ENCODE measurements at regions not wholly inside any gene's neighbourhood (a gene's known extent, or its start where the extent isn't known, plus 50 kb on each side); places are given as distances from the start of the nearest gene placed in this dataset.

GRCh38 chr4:177879851-177880250 lies 437.6 kb upstream of the AGA start:
- DNase-seq (ENCODE audit: extremely low spot score, unreplicated experiment), result no peak
- Mint-ChIP-seq H3K27me3 (ENCODE audit: unreplicated experiment) (no peaks in the 10 kb centered on the region), H3K9me3 (ENCODE audit: unreplicated experiment) (no peaks in the 10 kb centered on the region), H3K36me3 (ENCODE audit: unreplicated experiment) (no peaks in the 10 kb centered on the region), H3K4me1 (ENCODE audit: unreplicated experiment) (no peaks in the 10 kb centered on the region), H3K27ac (ENCODE audit: unreplicated experiment) (no peak overlapping the region), H3K4me3 (ENCODE audit: unreplicated experiment) (no peak overlapping the region)
- TF ChIP-seq, protein P1, sequence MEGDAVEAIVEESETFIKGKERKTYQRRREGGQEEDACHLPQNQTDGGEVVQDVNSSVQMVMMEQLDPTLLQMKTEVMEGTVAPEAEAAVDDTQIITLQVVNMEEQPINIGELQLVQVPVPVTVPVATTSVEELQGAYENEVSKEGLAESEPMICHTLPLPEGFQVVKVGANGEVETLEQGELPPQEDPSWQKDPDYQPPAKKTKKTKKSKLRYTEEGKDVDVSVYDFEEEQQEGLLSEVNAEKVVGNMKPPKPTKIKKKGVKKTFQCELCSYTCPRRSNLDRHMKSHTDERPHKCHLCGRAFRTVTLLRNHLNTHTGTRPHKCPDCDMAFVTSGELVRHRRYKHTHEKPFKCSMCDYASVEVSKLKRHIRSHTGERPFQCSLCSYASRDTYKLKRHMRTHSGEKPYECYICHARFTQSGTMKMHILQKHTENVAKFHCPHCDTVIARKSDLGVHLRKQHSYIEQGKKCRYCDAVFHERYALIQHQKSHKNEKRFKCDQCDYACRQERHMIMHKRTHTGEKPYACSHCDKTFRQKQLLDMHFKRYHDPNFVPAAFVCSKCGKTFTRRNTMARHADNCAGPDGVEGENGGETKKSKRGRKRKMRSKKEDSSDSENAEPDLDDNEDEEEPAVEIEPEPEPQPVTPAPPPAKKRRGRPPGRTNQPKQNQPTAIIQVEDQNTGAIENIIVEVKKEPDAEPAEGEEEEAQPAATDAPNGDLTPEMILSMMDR (IDR thresholded peaks at IDR 0.05), result no peak

DNA sequence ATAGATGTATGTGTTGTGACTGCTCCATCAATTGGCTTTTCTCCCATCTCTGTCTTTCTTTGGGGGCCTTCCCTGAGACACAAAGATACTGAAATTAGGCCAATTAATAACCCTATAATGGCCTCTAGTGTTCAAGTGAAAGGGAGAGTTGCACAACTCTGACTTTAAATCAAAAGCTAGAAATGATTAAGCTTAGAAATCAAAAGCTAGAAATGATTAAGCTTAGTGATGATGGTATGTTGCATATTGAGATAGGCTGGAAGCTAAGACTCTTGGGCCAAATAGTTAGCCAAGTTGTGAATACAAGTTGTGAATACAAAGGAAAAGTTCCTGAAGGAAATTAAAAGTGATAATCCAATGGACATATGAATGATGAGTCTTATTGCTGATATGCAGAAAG lies 452.9 kb upstream of the AGA start:
- DNase-seq (ENCODE audit: extremely low spot score, unreplicated experiment), result no peak
- TF ChIP-seq, protein P1 (IDR thresholded peaks at IDR 0.05), result no peak
- Mint-ChIP-seq H3K27me3 (ENCODE audit: unreplicated experiment) (no peaks in the 10 kb centered on the region), H3K4me3 (ENCODE audit: unreplicated experiment) (no peak overlapping the region), H3K4me1 (ENCODE audit: unreplicated experiment) (no peaks in the 10 kb centered on the region), H3K27ac (ENCODE audit: unreplicated experiment) (no peak overlapping the region), H3K9me3 (ENCODE audit: unreplicated experiment) (peaks cover 19% of the 10 kb centered on the region), H3K36me3 (ENCODE audit: unreplicated experiment) (no peaks in the 10 kb centered on the region)

GRCh38 chr4:177901786-177902185 lies 459.5 kb upstream of the AGA start:
- H3K4me3 Mint-ChIP-seq (ENCODE audit: unreplicated experiment), result no peak overlapping the region
- peaks cover 8% of the 10 kb centered on the region for H3K9me3 Mint-ChIP-seq (ENCODE audit: unreplicated experiment)
- no peaks in the 10 kb centered on the region for H3K27me3 Mint-ChIP-seq (ENCODE audit: unreplicated experiment)
- no peak for DNase-seq (ENCODE audit: extremely low spot score, unreplicated experiment)
- no peaks in the 10 kb centered on the region for H3K4me1 Mint-ChIP-seq (ENCODE audit: unreplicated experiment)
- H3K36me3 Mint-ChIP-seq (ENCODE audit: unreplicated experiment), result no peaks in the 10 kb centered on the region
- TF ChIP-seq, protein P1 (IDR thresholded peaks at IDR 0.05), result no peak
- no peak overlapping the region for H3K27ac Mint-ChIP-seq (ENCODE audit: unreplicated experiment)

- TF ChIP-seq, protein P1 (IDR thresholded peaks at IDR 0.05), result no peak
- no peak for DNase-seq (ENCODE audit: extremely low spot score, unreplicated experiment)
- Mint-ChIP-seq H3K9me3 (ENCODE audit: unreplicated experiment) (peaks cover 4% of the 10 kb centered on the region), H3K27me3 (ENCODE audit: unreplicated experiment) (no peaks in the 10 kb centered on the region), H3K27ac (ENCODE audit: unreplicated experiment) (no peak overlapping the region), H3K4me1 (ENCODE audit: unreplicated experiment) (no peaks in the 10 kb centered on the region), H3K36me3 (ENCODE audit: unreplicated experiment) (no peaks in the 10 kb centered on the region), H3K4me3 (ENCODE audit: unreplicated experiment) (no peak overlapping the region)
Observed at GRCh38 chr4:177902386-177902785, 460.1 kb upstream of the AGA start.

GRCh38 chr4:177907736-177908424 lies 465.6 kb upstream of the AGA start:
- DNase-seq (ENCODE audit: extremely low spot score, unreplicated experiment), result no peak
- Mint-ChIP-seq H3K27me3 (ENCODE audit: unreplicated experiment) (no peaks in the 10 kb centered on the region), H3K4me3 (ENCODE audit: unreplicated experiment) (no peak overlapping the region), H3K4me1 (ENCODE audit: unreplicated experiment) (no peaks in the 10 kb centered on the region), H3K36me3 (ENCODE audit: unreplicated experiment) (no peaks in the 10 kb centered on the region), H3K27ac (ENCODE audit: unreplicated experiment) (no peak overlapping the region), H3K9me3 (ENCODE audit: unreplicated experiment) (no peaks in the 10 kb centered on the region)
- TF ChIP-seq, protein P1 (IDR thresholded peaks at IDR 0.05), result no peak

All from osteocyte (in vitro differentiated cells).